AG04449 (cell line): ENCODE measurements at regions not wholly inside any gene's neighbourhood (a gene's known extent, or its start where the extent isn't known, plus 50 kb on each side); places are given as distances from the start of the nearest gene placed in this dataset.
"Not testable (repeated sequence)": the region's sequence is repeated elsewhere in the genome, so short reads cannot be mapped to it uniquely, and the experiment has no call there.

Experiments used
- CTCF ChIA-PET: fragments of 350-600 bp; formaldehyde crosslinking; extraction: SDS; loops from one replicate; lab custom pipeline; 2021; ENCODE audit warnings: antibody characterized with exemption; lab: Yijun Ruan, JAX
- POLR2A ChIA-PET: fragments of 400-600, 350-600 bp; formaldehyde crosslinking; extraction: SDS; loops from one replicate; lab custom pipeline; 2020; ENCODE audit warnings: antibody characterized with exemption, inconsistent platforms; lab: Yijun Ruan, JAX
- DNase-seq: peaks from one replicate; pipeline ENCODE4 v3.0.0-alpha.2; 2010; ENCODE audit warnings: low read depth, low spot score
- H3K4me3 ChIP-seq: 2 replicates; pipeline ENCODE4 v1.5.1; 2011; ENCODE audit warnings: low read depth, mild to moderate bottlenecking, control low read depth, low read length
- TF ChIP-seq, protein P1 (sequence below): IDR thresholded peaks from one replicate; pipeline ENCODE4 v1.5.1; 2011; ENCODE audit warnings: mild to moderate bottlenecking, moderate library complexity, low read length, control low read depth, inconsistent platforms; ENCODE audit not compliant: insufficient read depth; ENCODE audit errors: missing control alignments

DNA sequence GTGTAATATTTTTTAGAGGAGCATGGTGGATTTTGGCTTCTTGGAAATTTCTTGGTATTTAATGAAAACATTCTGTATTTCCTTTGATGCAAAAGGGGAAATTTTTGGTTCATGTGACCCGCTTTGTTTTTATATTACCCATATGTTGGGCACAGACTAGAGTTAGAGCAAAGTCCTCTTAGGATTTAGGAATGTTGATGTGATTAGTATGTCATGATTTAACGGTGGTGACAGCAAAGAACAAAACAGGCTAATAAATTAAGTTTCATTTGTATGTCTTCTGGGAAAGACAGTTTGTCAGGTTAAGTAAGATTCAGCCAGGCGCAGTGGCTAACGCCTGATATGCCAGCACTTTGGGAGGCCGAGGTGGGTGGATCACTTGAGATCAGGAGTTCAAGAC is 304.6 kb downstream of the REEP3 start:
- DNase-seq = no peak
- no peak overlapping the region for H3K4me3 ChIP-seq
- TF ChIP-seq, protein P1, sequence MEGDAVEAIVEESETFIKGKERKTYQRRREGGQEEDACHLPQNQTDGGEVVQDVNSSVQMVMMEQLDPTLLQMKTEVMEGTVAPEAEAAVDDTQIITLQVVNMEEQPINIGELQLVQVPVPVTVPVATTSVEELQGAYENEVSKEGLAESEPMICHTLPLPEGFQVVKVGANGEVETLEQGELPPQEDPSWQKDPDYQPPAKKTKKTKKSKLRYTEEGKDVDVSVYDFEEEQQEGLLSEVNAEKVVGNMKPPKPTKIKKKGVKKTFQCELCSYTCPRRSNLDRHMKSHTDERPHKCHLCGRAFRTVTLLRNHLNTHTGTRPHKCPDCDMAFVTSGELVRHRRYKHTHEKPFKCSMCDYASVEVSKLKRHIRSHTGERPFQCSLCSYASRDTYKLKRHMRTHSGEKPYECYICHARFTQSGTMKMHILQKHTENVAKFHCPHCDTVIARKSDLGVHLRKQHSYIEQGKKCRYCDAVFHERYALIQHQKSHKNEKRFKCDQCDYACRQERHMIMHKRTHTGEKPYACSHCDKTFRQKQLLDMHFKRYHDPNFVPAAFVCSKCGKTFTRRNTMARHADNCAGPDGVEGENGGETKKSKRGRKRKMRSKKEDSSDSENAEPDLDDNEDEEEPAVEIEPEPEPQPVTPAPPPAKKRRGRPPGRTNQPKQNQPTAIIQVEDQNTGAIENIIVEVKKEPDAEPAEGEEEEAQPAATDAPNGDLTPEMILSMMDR = no peak
- ChIA-PET CTCF (no interaction called here), POLR2A (no interaction called here)

DNA sequence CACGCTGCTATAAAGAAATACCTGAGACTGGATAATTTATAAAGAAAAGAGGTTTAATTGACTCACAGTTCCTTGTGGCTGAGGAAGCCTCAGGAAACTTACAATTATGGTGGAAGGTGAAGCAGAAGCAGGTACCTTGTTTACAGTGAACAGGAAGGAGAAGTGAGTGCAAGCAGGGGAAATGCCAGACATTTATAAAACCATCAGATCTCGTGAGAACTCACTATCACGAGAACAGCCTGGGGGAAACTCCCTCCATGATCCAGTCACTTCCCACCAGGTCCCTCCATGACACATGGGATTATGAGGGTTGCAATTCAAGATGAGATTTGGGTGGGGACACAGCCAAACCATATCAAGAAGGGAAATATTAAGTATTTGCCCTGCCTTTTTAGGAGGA is 305.8 kb downstream of the REEP3 start:
- H3K4me3 ChIP-seq, POLR2A ChIA-PET, CTCF ChIA-PET, DNase-seq: not testable (repeated sequence)

DNA sequence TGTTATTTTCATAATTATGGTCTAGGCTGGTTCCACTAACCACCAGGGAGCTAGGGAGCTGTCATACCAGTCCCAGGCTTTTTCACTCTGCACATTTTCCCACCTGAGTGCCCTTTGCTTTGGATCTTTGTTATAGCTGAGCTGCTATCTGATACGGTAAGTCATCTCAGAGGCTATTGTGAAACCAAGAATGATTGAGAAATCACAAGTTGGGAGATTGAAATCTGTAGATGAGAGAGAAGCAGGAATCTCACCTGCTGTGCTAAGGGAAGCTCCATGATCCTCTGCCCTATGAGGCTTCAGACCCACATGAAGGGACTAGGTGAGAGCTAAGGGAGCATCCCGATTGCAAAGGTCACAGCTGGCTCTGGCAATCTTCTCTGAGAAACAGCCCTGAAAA is 307.8 kb downstream of the REEP3 start:
- no peak for DNase-seq
- H3K4me3 ChIP-seq = no peak overlapping the region
- TF ChIP-seq, protein P1 = no peak
- ChIA-PET CTCF (interaction anchor here (0.7 kb wide), 1 partner anchor 9 kb away, joined by 4 read pairs; no protein-coding TSS in a partner anchor), POLR2A (no interaction called here)

DNA sequence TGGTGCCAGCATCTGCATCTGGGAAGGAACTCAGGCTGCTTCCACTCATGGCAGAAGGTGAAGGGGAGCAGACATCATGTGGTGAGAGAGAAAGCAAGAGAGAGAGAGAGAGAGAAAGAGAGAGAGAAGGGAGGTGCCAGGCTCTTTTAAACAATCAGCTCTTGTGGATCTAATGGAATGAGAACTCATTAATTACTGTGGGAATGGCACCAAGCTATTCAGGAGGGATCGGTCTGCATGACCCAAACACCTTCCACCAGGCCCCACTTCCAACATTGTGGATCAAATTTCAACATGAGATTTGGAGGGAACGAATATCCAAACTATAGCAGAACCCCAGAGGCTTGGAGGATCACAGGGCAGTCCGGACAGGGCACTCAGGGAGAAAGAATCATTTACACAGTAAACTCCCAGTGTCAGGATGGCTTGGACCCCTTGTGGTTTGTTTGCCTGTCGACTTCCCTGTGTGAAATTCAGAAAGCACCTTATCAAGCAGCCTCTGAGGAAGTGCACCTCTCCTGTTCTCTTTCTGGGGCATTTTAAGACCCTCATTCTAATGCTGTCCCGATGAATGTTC is 308.5 kb downstream of the REEP3 start:
- TF ChIP-seq, protein P1 = no peak
- no peak overlapping the region for H3K4me3 ChIP-seq
- ChIA-PET CTCF (interaction anchor here (0.7 kb wide), 1 partner anchor 10 kb away, joined by 4 read pairs; no protein-coding TSS in a partner anchor), POLR2A (no interaction called here)
- no peak for DNase-seq

DNA sequence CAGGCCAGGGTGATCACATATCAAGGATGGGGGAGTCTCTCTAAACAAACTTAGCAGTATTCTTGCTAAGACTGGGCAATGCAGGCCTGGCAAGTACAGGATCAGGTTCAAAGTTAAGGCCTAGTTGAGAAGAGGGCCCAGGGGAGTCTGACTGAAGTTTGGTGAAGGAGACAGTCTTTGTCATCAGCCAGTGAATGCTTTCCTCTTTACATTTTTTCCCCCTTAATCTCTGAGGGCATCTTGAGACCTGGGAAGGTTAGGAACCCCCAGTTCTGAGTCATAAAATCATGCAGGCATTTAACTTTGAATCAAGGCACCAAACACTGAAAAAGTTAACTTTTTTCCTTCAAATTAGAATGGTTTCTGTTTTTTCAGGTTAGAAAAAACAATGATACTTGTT is 311.5 kb downstream of the REEP3 start:
- no peak overlapping the region for H3K4me3 ChIP-seq
- no peak for DNase-seq
- ChIA-PET POLR2A (no interaction called here), CTCF (interaction anchor here (2.4 kb wide), 1 partner anchor 13 kb away, joined by 9 read pairs; no protein-coding TSS in a partner anchor)
- TF ChIP-seq, protein P1 = no peak

DNA sequence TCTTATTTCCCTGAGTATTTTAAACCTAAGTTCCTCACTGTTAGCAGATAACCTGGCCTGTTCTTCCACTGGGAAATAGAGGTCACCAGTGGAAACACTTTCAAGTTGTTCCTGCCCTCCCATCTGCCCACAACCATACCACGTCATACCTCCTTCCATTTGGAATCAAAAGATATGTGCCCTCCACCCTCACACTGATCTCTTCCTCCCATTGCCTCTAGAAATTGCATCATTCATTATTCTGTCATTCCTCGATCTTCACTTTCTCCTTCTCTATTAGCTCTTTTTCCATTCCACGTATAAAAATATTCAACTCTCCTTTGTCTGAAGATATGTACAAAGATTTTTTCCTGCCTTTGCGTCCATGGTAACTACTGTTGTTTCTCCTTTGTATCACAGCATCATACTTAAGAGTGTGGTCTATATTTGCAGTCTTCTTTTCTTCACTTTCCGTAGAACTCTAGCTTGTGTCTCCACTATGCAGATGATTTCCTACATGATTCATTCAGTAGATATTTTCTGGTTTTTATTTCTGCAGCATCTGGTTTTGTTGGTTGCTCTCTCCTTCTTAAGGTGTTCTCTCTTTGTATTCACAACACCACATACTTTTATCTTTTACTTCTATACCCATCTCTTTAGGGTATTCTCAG is 312.3 kb downstream of the REEP3 start:
- CTCF ChIA-PET = interaction anchor here (1.0 to 1.6 kb wide), 2 partner anchors 13 to 33 kb away, joined by 3 to 5 read pairs; no protein-coding TSS in a partner anchor

More for the DNA sequence above, 312.3 kb downstream of the REEP3 start:
- TF ChIP-seq, protein P1 = no peak
- POLR2A ChIA-PET = no interaction called here
- no peak for DNase-seq
- no peak overlapping the region for H3K4me3 ChIP-seq
